ENCODE measurements at regions not wholly inside any gene's neighbourhood (a gene's known extent, or its start where the extent isn't known, plus 50 kb on each side); places are given as distances from the start of the nearest gene placed in this dataset.

DNA sequence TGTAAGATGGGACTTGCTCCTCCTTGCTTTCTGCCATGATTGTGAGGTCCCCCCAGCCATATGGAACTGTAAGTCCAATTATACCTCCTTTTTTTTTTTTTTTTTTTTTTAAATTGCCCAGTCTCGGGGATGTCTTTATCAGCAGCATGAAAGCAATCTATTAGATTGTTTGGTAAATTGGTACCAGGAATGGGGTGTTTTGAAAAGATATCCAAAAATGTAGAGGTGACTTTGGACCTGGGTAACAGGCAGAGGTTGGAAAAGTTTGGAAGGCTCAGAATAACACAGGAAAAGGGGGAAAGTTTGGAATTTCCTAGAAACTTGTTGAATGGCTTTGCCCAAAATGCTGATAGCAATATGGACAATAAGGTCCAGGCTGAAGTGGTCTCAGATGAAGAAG lies 545.8 kb upstream of the ALCAM start:
- Histone ChIP-seq H3K36me3 (ENCODE audit: insufficient read depth, insufficient read length, low read length) (no peaks in the 10 kb centered on the region), H3K9me3 (ENCODE audit: insufficient read depth, low read length) (peaks cover 5% of the 10 kb centered on the region; the same call in 1 of the 2 replicates), H3K4me1 (ENCODE audit: insufficient read depth, insufficient read length) (no peaks in the 10 kb centered on the region), H3K9ac (ENCODE audit: insufficient read length, low read depth) (no peak overlapping the region), H3K4me3 (ENCODE audit: insufficient read length, low read depth) (no peak overlapping the region), H3K27me3 (ENCODE audit: insufficient read depth, insufficient read length) (no peaks in the 10 kb centered on the region)
- DNase-seq (ENCODE audit: low read depth, low spot score): no peak
- TF ChIP-seq ZNF274 (IDR thresholded peaks at IDR 0.05; ENCODE audit: low read depth, low read length) (no peak), YY1 (IDR thresholded peaks at IDR 0.05; ENCODE audit: insufficient read depth, insufficient read length) (no peak), SUZ12 (IDR thresholded peaks at IDR 0.05; ENCODE audit: extremely low read depth, insufficient read depth, insufficient read length) (no peak)

GRCh38 chr3:104825116-104825515 lies 541.6 kb upstream of the ALCAM start:
- Histone ChIP-seq H3K4me1 (ENCODE audit: insufficient read depth, insufficient read length) (no peaks in the 10 kb centered on the region), H3K27me3 (ENCODE audit: insufficient read depth, insufficient read length) (no peaks in the 10 kb centered on the region), H3K36me3 (ENCODE audit: insufficient read depth, insufficient read length, low read length) (no peaks in the 10 kb centered on the region), H3K9ac (ENCODE audit: insufficient read length, low read depth) (no peak overlapping the region), H3K4me3 (ENCODE audit: insufficient read length, low read depth) (no peak overlapping the region), H3K9me3 (ENCODE audit: insufficient read depth, low read length) (peaks cover 5% of the 10 kb centered on the region; the same call in 1 of the 2 replicates)
- peak; percentile 75 for DNase-seq (ENCODE audit: low read depth, low spot score)
- TF ChIP-seq YY1 (IDR thresholded peaks at IDR 0.05; ENCODE audit: insufficient read depth, insufficient read length): no peak
- TF ChIP-seq ZNF274 (IDR thresholded peaks at IDR 0.05; ENCODE audit: low read depth, low read length): no peak
- TF ChIP-seq SUZ12 (IDR thresholded peaks at IDR 0.05; ENCODE audit: extremely low read depth, insufficient read depth, insufficient read length): no peak

DNA sequence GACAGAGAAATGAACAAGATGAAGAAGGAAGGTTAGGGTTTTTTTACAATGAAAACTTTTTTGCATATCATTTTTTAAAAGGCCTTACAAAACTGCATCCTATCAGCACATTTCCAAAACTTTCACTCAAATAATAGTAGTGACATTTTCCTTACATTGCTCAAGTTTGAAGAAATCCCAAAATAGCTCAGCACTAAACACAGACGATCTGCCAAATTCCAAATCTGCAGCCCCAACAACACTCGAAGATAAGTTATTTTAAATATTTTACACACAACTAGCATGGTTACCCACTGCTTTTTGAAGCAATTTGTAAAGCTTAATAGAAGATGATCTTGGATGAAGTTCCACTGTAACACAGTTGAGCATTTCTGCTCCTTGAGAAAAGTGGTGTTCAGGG lies 535.6 kb upstream of the ALCAM start:
- TF ChIP-seq SUZ12 (IDR thresholded peaks at IDR 0.05; ENCODE audit: extremely low read depth, insufficient read depth, insufficient read length) (no peak), ZNF274 (IDR thresholded peaks at IDR 0.05; ENCODE audit: low read depth, low read length) (no peak), YY1 (IDR thresholded peaks at IDR 0.05; ENCODE audit: insufficient read depth, insufficient read length) (no peak)
- H3K9ac ChIP-seq (ENCODE audit: insufficient read length, low read depth): no peak overlapping the region
- DNase-seq (ENCODE audit: low read depth, low spot score): no peak
- no peak overlapping the region for H3K4me3 ChIP-seq (ENCODE audit: insufficient read length, low read depth)
- no peaks in the 10 kb centered on the region for H3K27me3 ChIP-seq (ENCODE audit: insufficient read depth, insufficient read length)
- H3K4me1 ChIP-seq (ENCODE audit: insufficient read depth, insufficient read length): no peaks in the 10 kb centered on the region
- no peaks in the 10 kb centered on the region for H3K36me3 ChIP-seq (ENCODE audit: insufficient read depth, insufficient read length, low read length)
- H3K9me3 ChIP-seq (ENCODE audit: insufficient read depth, low read length): no peaks in the 10 kb centered on the region

DNA sequence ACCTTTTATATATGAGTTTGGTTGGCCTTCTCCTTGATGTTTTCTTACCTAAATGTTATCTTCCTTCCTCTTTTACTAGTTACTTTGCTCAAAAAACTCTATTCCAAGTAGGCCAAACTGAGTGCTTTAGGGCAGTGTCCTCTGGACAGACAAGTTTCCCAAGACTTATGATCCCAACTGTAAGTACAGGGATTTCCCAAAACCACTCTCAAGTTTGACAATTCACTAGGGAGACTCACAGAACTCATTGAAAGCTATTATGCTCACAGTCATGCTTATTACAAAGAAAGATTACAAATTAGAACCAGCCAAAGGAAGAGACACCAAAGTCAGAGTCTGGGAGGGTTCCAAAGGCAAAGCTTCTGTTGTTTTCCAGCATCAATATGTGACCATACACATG lies 534.2 kb upstream of the ALCAM start:
- H3K4me1 ChIP-seq (ENCODE audit: insufficient read depth, insufficient read length): no peaks in the 10 kb centered on the region
- TF ChIP-seq SUZ12 (IDR thresholded peaks at IDR 0.05; ENCODE audit: extremely low read depth, insufficient read depth, insufficient read length): no peak
- no peak for TF ChIP-seq ZNF274 (IDR thresholded peaks at IDR 0.05; ENCODE audit: low read depth, low read length)
- TF ChIP-seq YY1 (IDR thresholded peaks at IDR 0.05; ENCODE audit: insufficient read depth, insufficient read length): no peak
- H3K9me3 ChIP-seq (ENCODE audit: insufficient read depth, low read length): no peaks in the 10 kb centered on the region
- H3K27me3 ChIP-seq (ENCODE audit: insufficient read depth, insufficient read length): no peaks in the 10 kb centered on the region
- H3K36me3 ChIP-seq (ENCODE audit: insufficient read depth, insufficient read length, low read length): no peaks in the 10 kb centered on the region
- no peak for DNase-seq (ENCODE audit: low read depth, low spot score)
- H3K9ac ChIP-seq (ENCODE audit: insufficient read length, low read depth): no peak overlapping the region
- H3K4me3 ChIP-seq (ENCODE audit: insufficient read length, low read depth): no peak overlapping the region

GRCh38 chr3:104835376-104835775 lies 531.3 kb upstream of the ALCAM start:
- no peaks in the 10 kb centered on the region for H3K36me3 ChIP-seq (ENCODE audit: insufficient read depth, insufficient read length, low read length)
- no peak overlapping the region for H3K4me3 ChIP-seq (ENCODE audit: insufficient read length, low read depth)
- no peaks in the 10 kb centered on the region for H3K9me3 ChIP-seq (ENCODE audit: insufficient read depth, low read length)
- H3K4me1 ChIP-seq (ENCODE audit: insufficient read depth, insufficient read length): no peaks in the 10 kb centered on the region
- TF ChIP-seq ZNF274 (IDR thresholded peaks at IDR 0.05; ENCODE audit: low read depth, low read length): no peak
- TF ChIP-seq YY1 (IDR thresholded peaks at IDR 0.05; ENCODE audit: insufficient read depth, insufficient read length): no peak
- no peak for TF ChIP-seq SUZ12 (IDR thresholded peaks at IDR 0.05; ENCODE audit: extremely low read depth, insufficient read depth, insufficient read length)
- H3K27me3 ChIP-seq (ENCODE audit: insufficient read depth, insufficient read length): no peaks in the 10 kb centered on the region
- no peak overlapping the region for H3K9ac ChIP-seq (ENCODE audit: insufficient read length, low read depth)
- no peak for DNase-seq (ENCODE audit: low read depth, low spot score)

DNA sequence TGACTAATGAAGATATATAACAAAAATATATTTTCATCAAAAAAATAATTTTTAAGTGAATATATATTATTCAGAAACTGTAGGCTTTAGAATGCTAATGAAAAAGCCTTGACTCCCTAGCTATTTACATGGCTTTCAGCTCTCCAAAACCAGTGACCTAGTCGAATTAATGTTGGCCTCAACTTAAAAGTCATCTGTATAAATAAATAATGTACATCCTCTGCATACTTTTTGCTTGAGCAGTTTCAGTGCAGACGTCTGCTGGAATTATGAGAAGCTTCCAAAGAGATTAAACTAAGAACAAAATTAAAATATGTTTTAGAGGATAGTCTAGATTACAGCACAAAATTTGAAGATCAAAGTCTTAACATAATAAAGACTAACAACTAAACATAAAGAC lies 520.4 kb upstream of the ALCAM start:
- H3K9ac ChIP-seq (ENCODE audit: insufficient read length, low read depth): no peak overlapping the region
- DNase-seq (ENCODE audit: low read depth, low spot score): no peak
- H3K4me1 ChIP-seq (ENCODE audit: insufficient read depth, insufficient read length): no peaks in the 10 kb centered on the region
- H3K27me3 ChIP-seq (ENCODE audit: insufficient read depth, insufficient read length): no peaks in the 10 kb centered on the region
- no peaks in the 10 kb centered on the region for H3K36me3 ChIP-seq (ENCODE audit: insufficient read depth, insufficient read length, low read length)
- no peak overlapping the region for H3K4me3 ChIP-seq (ENCODE audit: insufficient read length, low read depth)
- peaks cover 16% of the 10 kb centered on the region; the same call in 1 of the 2 replicates for H3K9me3 ChIP-seq (ENCODE audit: insufficient read depth, low read length)
- no peak for TF ChIP-seq SUZ12 (IDR thresholded peaks at IDR 0.05; ENCODE audit: extremely low read depth, insufficient read depth, insufficient read length)
- TF ChIP-seq YY1 (IDR thresholded peaks at IDR 0.05; ENCODE audit: insufficient read depth, insufficient read length): no peak
- no peak for TF ChIP-seq ZNF274 (IDR thresholded peaks at IDR 0.05; ENCODE audit: low read depth, low read length)

DNA sequence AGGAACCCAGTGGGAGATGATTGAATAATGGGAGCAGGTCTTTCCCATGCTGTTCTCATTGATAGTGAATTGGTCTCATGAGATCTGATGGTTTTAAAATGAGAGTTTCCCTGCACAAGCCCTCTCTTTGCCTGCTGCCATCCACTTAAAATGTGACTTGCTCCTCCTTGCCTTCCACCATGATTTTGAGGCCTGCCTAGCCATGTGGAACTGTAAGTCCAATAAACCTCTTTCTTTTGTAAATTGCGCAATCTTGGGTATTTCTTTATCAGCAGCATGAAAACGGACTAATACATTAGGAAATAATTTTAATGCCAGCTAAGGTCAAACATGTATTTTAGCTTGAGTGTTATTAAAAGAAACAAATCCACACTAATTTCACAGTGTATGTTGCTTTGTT lies 517.6 kb upstream of the ALCAM start:
- no peaks in the 10 kb centered on the region for H3K4me1 ChIP-seq (ENCODE audit: insufficient read depth, insufficient read length)
- TF ChIP-seq YY1 (IDR thresholded peaks at IDR 0.05; ENCODE audit: insufficient read depth, insufficient read length) (no peak), SUZ12 (IDR thresholded peaks at IDR 0.05; ENCODE audit: extremely low read depth, insufficient read depth, insufficient read length) (no peak), ZNF274 (IDR thresholded peaks at IDR 0.05; ENCODE audit: low read depth, low read length) (no peak)
- H3K4me3 ChIP-seq (ENCODE audit: insufficient read length, low read depth): no peak overlapping the region
- no peaks in the 10 kb centered on the region for H3K27me3 ChIP-seq (ENCODE audit: insufficient read depth, insufficient read length)
- DNase-seq (ENCODE audit: low read depth, low spot score): no peak
- peaks cover 16% of the 10 kb centered on the region; the same call in 1 of the 2 replicates for H3K9me3 ChIP-seq (ENCODE audit: insufficient read depth, low read length)
- no peak overlapping the region for H3K9ac ChIP-seq (ENCODE audit: insufficient read length, low read depth)
- H3K36me3 ChIP-seq (ENCODE audit: insufficient read depth, insufficient read length, low read length): no peaks in the 10 kb centered on the region
